HEK293 (cell line): ENCODE measurements at regions not wholly inside any gene's neighbourhood (a gene's known extent, or its start where the extent isn't known, plus 50 kb on each side); places are given as distances from the start of the nearest gene placed in this dataset.
"Not testable (repeated sequence)": the region's sequence is repeated elsewhere in the genome, so short reads cannot be mapped to it uniquely, and the experiment has no call there.

Experiments used
- CTCF ChIA-PET: fragments of 350-600 bp; formaldehyde crosslinking; extraction: SDS; loops from one replicate; lab custom pipeline; 2021; ENCODE audit warnings: antibody characterized with exemption; lab: Yijun Ruan, JAX
- POLR2A ChIA-PET: fragments of 300-600 bp; formaldehyde crosslinking; extraction: SDS; loops from one replicate; lab custom pipeline; 2020; ENCODE audit warnings: antibody characterized with exemption, inconsistent platforms; lab: Yijun Ruan, JAX
- H3K27ac ChIP-seq: fragments of 200-500 bp; sonication (Bioruptor generic); 2 replicates; pipeline ENCODE4 v1.5.1; 2014; ENCODE audit warnings: low read depth, low read length, control low read depth, inconsistent platforms; ENCODE audit errors: extremely low read depth
- H3K36me3 ChIP-seq, 2 experiments: fragments of 200-500 bp in 1 of 2; sonication (Bioruptor generic) in 1 of 2; 1 replicate in 1 of 2; 2 replicates in 1 of 2; pipeline ENCODE4 v1.5.1; 2014 to 2017; ENCODE audit warnings: inconsistent platforms in 2 of 2, low read length in 2 of 2; ENCODE audit not compliant: control insufficient read depth in 2 of 2, insufficient read depth in 1 of 2
- H3K4me1 ChIP-seq: fragments of 200-500 bp; sonication (Bioruptor generic); 2 replicates; pipeline ENCODE4 v1.5.1; 2014; ENCODE audit warnings: mild to moderate bottlenecking, low read length, inconsistent platforms; ENCODE audit not compliant: control insufficient read depth, insufficient read depth
- H3K4me3 ChIP-seq: 2 replicates; pipeline ENCODE4 v1.5.1; 2011; ENCODE audit warnings: low read depth, mild to moderate bottlenecking, control low read depth, low read length, moderate library complexity
- H3K9me3 ChIP-seq: fragments of 200-500 bp; sonication (Bioruptor generic); 2 replicates; pipeline ENCODE4 v1.5.1; 2014; ENCODE audit warnings: low read depth, low read length, inconsistent platforms; ENCODE audit not compliant: control insufficient read depth, insufficient read depth
- BCL6B ChIP-seq: fragments of 450-650 bp; formaldehyde crosslinking; IDR thresholded peaks from 2 replicates; pipeline ENCODE4 v1.5.1; 2017; ENCODE audit warnings: missing biosample characterization, missing genetic modification characterization
- GLIS1 ChIP-seq: fragments of 450-650 bp; formaldehyde crosslinking; IDR thresholded peaks from 2 replicates; pipeline ENCODE4 v1.5.1; 2016; ENCODE audit warnings: missing biosample characterization, missing genetic modification characterization
- GLIS2 ChIP-seq: fragments of 450-650 bp; formaldehyde crosslinking; IDR thresholded peaks from 2 replicates; pipeline ENCODE4 v1.5.1; 2016; ENCODE audit warnings: missing biosample characterization, missing genetic modification characterization
- MZF1 ChIP-seq: fragments of 450-650 bp; formaldehyde crosslinking; IDR thresholded peaks from 2 replicates; pipeline ENCODE4 v1.5.1; 2017; ENCODE audit warnings: missing biosample characterization, missing genetic modification characterization, borderline replicate concordance
- OSR2 ChIP-seq: fragments of 450-650 bp; formaldehyde crosslinking; IDR thresholded peaks from 2 replicates; pipeline ENCODE4 v1.5.1; 2016; ENCODE audit warnings: missing biosample characterization, missing genetic modification characterization
- RBAK ChIP-seq: fragments of 450-650 bp; formaldehyde crosslinking; IDR thresholded peaks from 2 replicates; pipeline ENCODE4 v1.5.1; 2016; ENCODE audit warnings: missing biosample characterization, missing genetic modification characterization
- SCRT1 ChIP-seq: fragments of 450-650 bp; formaldehyde crosslinking; IDR thresholded peaks from 2 replicates; pipeline ENCODE4 v1.5.1; 2016; ENCODE audit warnings: missing biosample characterization, missing genetic modification characterization, borderline replicate concordance
- ZBTB1 ChIP-seq: fragments of 450-650 bp; formaldehyde crosslinking; IDR thresholded peaks from 2 replicates; pipeline ENCODE4 v1.5.1; 2016; ENCODE audit warnings: missing biosample characterization, missing genetic modification characterization
- ZBTB6 ChIP-seq: fragments of 450-650 bp; formaldehyde crosslinking; IDR thresholded peaks from 2 replicates; pipeline ENCODE4 v1.5.1; 2017; ENCODE audit warnings: missing biosample characterization, missing genetic modification characterization
- ZFP3 ChIP-seq: fragments of 450-650 bp; formaldehyde crosslinking; IDR thresholded peaks from 2 replicates; pipeline ENCODE4 v1.5.1; 2016; ENCODE audit warnings: low read depth, missing biosample characterization, missing genetic modification characterization
- ZIC2 ChIP-seq: fragments of 450-650 bp; formaldehyde crosslinking; IDR thresholded peaks from 2 replicates; pipeline ENCODE4 v1.5.1; 2016; ENCODE audit warnings: missing biosample characterization, missing genetic modification characterization
- ZNF132 ChIP-seq: fragments of 450-650 bp; formaldehyde crosslinking; IDR thresholded peaks from 2 replicates; pipeline ENCODE4 v1.5.1; 2017; ENCODE audit warnings: missing biosample characterization, missing genetic modification characterization, borderline replicate concordance
- ZNF146 ChIP-seq: fragments of 450-650 bp; formaldehyde crosslinking; IDR thresholded peaks from 2 replicates; pipeline ENCODE4 v1.5.1; 2016; ENCODE audit warnings: missing biosample characterization, missing genetic modification characterization
- ZNF155 ChIP-seq: fragments of 450-650 bp; formaldehyde crosslinking; IDR thresholded peaks from 2 replicates; pipeline ENCODE4 v1.5.1; 2016; ENCODE audit warnings: missing biosample characterization, missing genetic modification characterization
- ZNF157 ChIP-seq: fragments of 450-650 bp; formaldehyde crosslinking; IDR thresholded peaks from 2 replicates; pipeline ENCODE4 v1.5.1; 2016; ENCODE audit warnings: missing biosample characterization, missing genetic modification characterization
- ZNF19 ChIP-seq: fragments of 450-650 bp; formaldehyde crosslinking; IDR thresholded peaks from 2 replicates; pipeline ENCODE4; 2016; ENCODE audit warnings: missing biosample characterization, missing genetic modification characterization, low read depth
- ZNF211 ChIP-seq: fragments of 450-650 bp; formaldehyde crosslinking; IDR thresholded peaks from 2 replicates; pipeline ENCODE4 v1.5.1; 2016; ENCODE audit warnings: low read depth, missing biosample characterization, missing genetic modification characterization
- ZNF223 ChIP-seq: fragments of 450-650 bp; formaldehyde crosslinking; IDR thresholded peaks from 2 replicates; pipeline ENCODE4 v1.5.1; 2016; ENCODE audit warnings: missing biosample characterization, missing genetic modification characterization
- ZNF37A ChIP-seq: fragments of 450-650 bp; IDR thresholded peaks from 2 replicates; pipeline ENCODE4 v1.5.1; 2018; ENCODE audit warnings: missing biosample characterization, missing genetic modification characterization
- ZNF391 ChIP-seq: fragments of 450-650 bp; formaldehyde crosslinking; IDR thresholded peaks from 2 replicates; pipeline ENCODE4 v1.5.1; 2016; ENCODE audit warnings: low read depth, missing biosample characterization, missing genetic modification characterization, borderline replicate concordance
- ZNF48 ChIP-seq: fragments of 450-650 bp; formaldehyde crosslinking; IDR thresholded peaks from 2 replicates; pipeline ENCODE4 v1.5.1; 2016; ENCODE audit warnings: missing biosample characterization, missing genetic modification characterization
- ZNF544 ChIP-seq: fragments of 450-650 bp; formaldehyde crosslinking; IDR thresholded peaks from 2 replicates; pipeline ENCODE4 v1.5.0; 2017; ENCODE audit warnings: missing biosample characterization, missing genetic modification characterization
- ZNF549 ChIP-seq: fragments of 450-650 bp; IDR thresholded peaks from 2 replicates; pipeline ENCODE4 v1.5.1; 2018; ENCODE audit warnings: missing biosample characterization, missing genetic modification characterization, mild to moderate bottlenecking, inconsistent platforms, moderate library complexity
- ZNF623 ChIP-seq: fragments of 450-650 bp; formaldehyde crosslinking; IDR thresholded peaks from 2 replicates; pipeline ENCODE4 v1.5.1; 2016; ENCODE audit warnings: missing biosample characterization, missing genetic modification characterization
- ZNF660 ChIP-seq: fragments of 450-650 bp; IDR thresholded peaks from 2 replicates; pipeline ENCODE4 v1.5.1; 2018; ENCODE audit warnings: missing biosample characterization, mild to moderate bottlenecking, missing genetic modification characterization
- ZNF792 ChIP-seq: fragments of 450-650 bp; formaldehyde crosslinking; IDR thresholded peaks from 2 replicates; pipeline ENCODE4 v1.5.1; 2016; ENCODE audit warnings: missing biosample characterization, missing genetic modification characterization
- ZXDB ChIP-seq: fragments of 450-650 bp; formaldehyde crosslinking; IDR thresholded peaks from 2 replicates; pipeline ENCODE4 v1.5.1; 2016; ENCODE audit warnings: missing biosample characterization, missing genetic modification characterization
- TF ChIP-seq, protein P1 (sequence below): fragments of 450-650 bp; formaldehyde crosslinking; IDR thresholded peaks from 2 replicates; pipeline ENCODE4 v1.5.1; 2016; ENCODE audit warnings: missing biosample characterization, missing genetic modification characterization

GRCh38 chr1:147348592-147348991 lies 106.1 kb downstream of the CHD1L start:
- POLR2A ChIA-PET, H3K36me3 ChIP-seq, H3K4me1 ChIP-seq, H3K4me3 ChIP-seq, H3K9me3 ChIP-seq, CTCF ChIA-PET, H3K27ac ChIP-seq: not testable (repeated sequence)
- TF ChIP-seq ZNF146 (tag by site-specific recombination) = peak; percentile 74
- TF ChIP-seq, protein P1, sequence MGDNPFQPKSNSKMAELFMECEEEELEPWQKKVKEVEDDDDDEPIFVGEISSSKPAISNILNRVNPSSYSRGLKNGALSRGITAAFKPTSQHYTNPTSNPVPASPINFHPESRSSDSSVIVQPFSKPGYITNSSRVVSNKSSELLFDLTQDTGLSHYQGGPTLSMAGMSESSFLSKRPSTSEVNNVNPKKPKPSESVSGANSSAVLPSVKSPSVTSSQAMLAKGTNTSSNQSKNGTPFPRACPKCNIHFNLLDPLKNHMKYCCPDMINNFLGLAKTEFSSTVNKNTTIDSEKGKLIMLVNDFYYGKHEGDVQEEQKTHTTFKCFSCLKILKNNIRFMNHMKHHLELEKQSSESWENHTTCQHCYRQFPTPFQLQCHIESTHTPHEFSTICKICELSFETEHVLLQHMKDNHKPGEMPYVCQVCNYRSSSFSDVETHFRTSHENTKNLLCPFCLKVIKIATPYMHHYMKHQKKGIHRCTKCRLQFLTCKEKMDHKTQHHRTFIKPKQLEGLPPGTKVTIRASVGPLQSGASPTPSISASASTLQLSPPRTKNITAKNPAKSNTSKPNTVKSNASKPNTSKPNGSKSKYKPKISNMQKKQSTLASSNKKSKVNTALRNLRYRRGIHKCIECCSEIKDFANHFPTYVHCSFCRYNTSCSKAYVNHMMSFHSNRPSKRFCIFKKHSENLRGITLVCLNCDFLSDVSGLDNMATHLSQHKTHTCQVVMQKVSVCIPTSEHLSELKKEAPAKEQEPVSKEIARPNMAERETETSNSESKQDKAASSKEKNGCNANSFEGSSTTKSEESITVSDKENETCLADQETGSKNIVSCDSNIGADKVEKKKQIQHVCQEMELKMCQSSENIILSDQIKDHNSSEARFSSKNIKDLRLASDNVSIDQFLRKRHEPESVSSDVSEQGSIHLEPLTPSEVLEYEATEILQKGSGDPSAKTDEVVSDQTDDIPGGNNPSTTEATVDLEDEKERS = peak; percentile 77; the same call in 1 of the 2 replicates

DNA sequence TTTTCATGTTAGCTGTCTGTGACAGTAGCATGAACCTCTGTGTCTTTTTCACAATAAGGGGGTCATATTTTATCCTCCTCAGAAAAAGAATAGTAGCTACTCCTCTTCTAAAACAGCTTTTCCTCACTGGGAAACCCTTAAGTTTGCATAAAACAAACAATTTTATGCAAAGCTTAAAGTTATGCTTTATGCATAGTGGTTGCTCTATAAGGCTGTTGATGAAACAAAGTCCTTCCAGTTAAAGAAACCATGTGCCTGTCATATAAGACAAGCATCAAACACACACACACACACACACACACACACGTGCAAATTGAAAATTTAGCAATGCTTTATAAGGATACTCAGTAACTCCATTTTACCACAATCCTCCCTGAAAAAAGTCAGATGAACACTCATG lies 107.0 kb downstream of the CHD1L start:
- ChIA-PET POLR2A (no interaction called here), CTCF (interaction anchor here (0.5 to 1.8 kb wide), 2 partner anchors 18 to 40 kb away, joined by 6 to 9 read pairs; no protein-coding TSS in a partner anchor)
- Histone ChIP-seq H3K4me1 (no peaks in the 10 kb centered on the region; the same call in 1 of the 2 replicates), H3K27ac (no peak overlapping the region), H3K4me3 (no peak overlapping the region), H3K9me3 (no peaks in the 10 kb centered on the region), H3K36me3 (no peaks in the 10 kb centered on the region)
- TF ChIP-seq ZNF544 (tag by site-specific recombination) = no peak
- TF ChIP-seq ZNF132 = no peak
- TF ChIP-seq ZBTB1 (tag by site-specific recombination) = no peak
- TF ChIP-seq ZNF223 (tag by site-specific recombination) = no peak
- no peak for TF ChIP-seq MZF1 (tag by site-specific recombination)
- TF ChIP-seq ZNF155 (tag by site-specific recombination) = no peak
- TF ChIP-seq ZNF660 (tag by site-specific recombination) = no peak
- no peak for TF ChIP-seq ZNF623 (tag by site-specific recombination)
- TF ChIP-seq GLIS2 (tag by site-specific recombination) = no peak
- TF ChIP-seq BCL6B (tag by site-specific recombination) = no peak

GRCh38 chr1:147351140-147351835 lies 108.8 kb downstream of the CHD1L start:
- Histone ChIP-seq H3K36me3 (no peaks in the 10 kb centered on the region), H3K9me3 (no peaks in the 10 kb centered on the region), H3K27ac (no peak overlapping the region)
- CTCF ChIA-PET = no interaction called here
- POLR2A ChIA-PET = no interaction called here
- TF ChIP-seq OSR2 (tag by site-specific recombination) (no peak), RBAK (tag by site-specific recombination) (no peak), ZNF391 (tag by site-specific recombination) (no peak), ZNF549 (tag by site-specific recombination) (no peak), SCRT1 (tag by site-specific recombination) (no peak), ZFP3 (tag by site-specific recombination) (no peak), ZNF48 (tag by site-specific recombination) (no peak), ZNF157 (tag by site-specific recombination) (no peak), ZBTB6 (tag by site-specific recombination) (no peak), ZNF211 (tag by site-specific recombination) (no peak), GLIS1 (no peak), ZNF19 (tag by site-specific recombination) (no peak), ZIC2 (tag by site-specific recombination) (no peak), ZNF792 (tag by site-specific recombination) (no peak), ZNF37A (no peak), ZXDB (no peak)
- TF ChIP-seq, all 188 proteins: peak for 0
- Histone ChIP-seq H3K4me3 (no peak overlapping the region), H3K4me1 (no peaks in the 10 kb centered on the region; the same call in 1 of the 2 replicates)
